PC-9 (cell line): ENCODE measurements at regions not wholly inside any gene's neighbourhood (a gene's known extent, or its start where the extent isn't known, plus 50 kb on each side); places are given as distances from the start of the nearest gene placed in this dataset.

Experiments
- BruUV-seq: library from RNA; stranded (reverse); fragments of 400-500 nt; replicated peaks from 2 replicates; lab custom pipeline; 2021; lab: Mats Ljungman, UMichigan
- CTCF ChIA-PET: fragments of 300-600 bp; sonication (Branson Sonifier 250); formaldehyde crosslinking; loops from one replicate; lab custom pipeline; 2022; ENCODE audit warnings: antibody characterized with exemption; lab: Charles Lee
- POLR2A ChIA-PET: fragments of 300-600 bp; sonication (Branson Sonifier 250); formaldehyde crosslinking; loops from one replicate; lab custom pipeline; 2022; ENCODE audit warnings: antibody characterized with exemption; ENCODE audit not compliant: unreplicated experiment; lab: Charles Lee
- DNase-seq, 2 experiments: peaks; one replicate each; pipeline versions ENCODE4 v3.0.0 to v3.0.0-alpha.2; 2015 to 2022; ENCODE audit warnings: mixed read lengths in 1 of 2
- H2AFZ ChIP-seq: fragments of 200-600 bp; sonication (generic); 2 replicates; pipeline ENCODE4 v1.8.1; 2017; ENCODE audit warnings: antibody characterized with exemption
- H3F3A ChIP-seq: fragments of 200-600 bp; sonication (generic); 2 replicates; pipeline ENCODE4 v1.8.1; 2017; ENCODE audit warnings: antibody characterized with exemption, mild to moderate bottlenecking, low read depth; ENCODE audit not compliant: insufficient read depth
- H3K27ac ChIP-seq: fragments of 200-600 bp; sonication (generic); 2 replicates; pipeline ENCODE4 v1.6.1; 2016; ENCODE audit warnings: mixed run types
- H3K27me3 ChIP-seq: fragments of 200-600 bp; sonication (generic); 2 replicates; pipeline ENCODE4 v1.6.1; 2016; ENCODE audit warnings: low read depth, mixed run types; ENCODE audit not compliant: insufficient read depth
- H3K36me3 ChIP-seq: fragments of 200-600 bp; sonication (generic); 2 replicates; pipeline ENCODE4 v1.6.1; 2016; ENCODE audit warnings: low read depth, mixed run types
- H3K4me1 ChIP-seq: fragments of 200-600 bp; sonication (generic); replicated peaks from 2 replicates; pipeline ENCODE4 v1.6.1; 2016; ENCODE audit warnings: mixed run types; ENCODE audit not compliant: insufficient read depth
- H3K4me2 ChIP-seq: fragments of 200-600 bp; sonication (generic); 2 replicates; pipeline ENCODE4 v1.6.1; 2017; ENCODE audit warnings: mixed run types
- H3K4me3 ChIP-seq: fragments of 200-600 bp; sonication (generic); 2 replicates; pipeline ENCODE4 v1.6.1; 2016; ENCODE audit warnings: mixed run types
- H3K79me2 ChIP-seq: fragments of 200-600 bp; sonication (generic); 2 replicates; pipeline ENCODE4 v1.6.1; 2017; ENCODE audit warnings: low read depth, mixed run types
- H3K9me2 ChIP-seq: fragments of 200-600 bp; sonication (generic); 2 replicates; pipeline ENCODE4 v1.8.1; 2017; ENCODE audit warnings: mild to moderate bottlenecking; ENCODE audit not compliant: insufficient read depth
- H3K9me3 ChIP-seq: fragments of 200-600 bp; sonication (generic); 2 replicates; pipeline ENCODE4 v1.8.1; 2016; ENCODE audit warnings: low read depth; ENCODE audit not compliant: insufficient read depth
- H4K20me1 ChIP-seq: fragments of 200-600 bp; sonication (generic); 2 replicates; pipeline ENCODE4 v1.8.1; 2017; ENCODE audit not compliant: insufficient read depth
- EZH2 ChIP-seq: fragments of 200-600 bp; sonication (generic); IDR thresholded peaks from 2 replicates; pipeline ENCODE4 v1.8.0; 2017; ENCODE audit warnings: antibody characterized with exemption, low read depth
- intact Hi-C: fragments of 100-400 bp; cut with micrococcal nuclease; formaldehyde crosslinking; loops from one replicate; pipeline ENCODE4 v1.10.0; 2022; ENCODE audit not compliant: unreplicated experiment
- TF ChIP-seq, protein P1 (sequence below): fragments of 200-600 bp; sonication (generic); conservative IDR thresholded peaks from 2 replicates; pipeline ENCODE4 v1.6.1; 2017; ENCODE audit warnings: mixed run types, antibody characterized with exemption, mild to moderate bottlenecking, moderate library complexity

DNA sequence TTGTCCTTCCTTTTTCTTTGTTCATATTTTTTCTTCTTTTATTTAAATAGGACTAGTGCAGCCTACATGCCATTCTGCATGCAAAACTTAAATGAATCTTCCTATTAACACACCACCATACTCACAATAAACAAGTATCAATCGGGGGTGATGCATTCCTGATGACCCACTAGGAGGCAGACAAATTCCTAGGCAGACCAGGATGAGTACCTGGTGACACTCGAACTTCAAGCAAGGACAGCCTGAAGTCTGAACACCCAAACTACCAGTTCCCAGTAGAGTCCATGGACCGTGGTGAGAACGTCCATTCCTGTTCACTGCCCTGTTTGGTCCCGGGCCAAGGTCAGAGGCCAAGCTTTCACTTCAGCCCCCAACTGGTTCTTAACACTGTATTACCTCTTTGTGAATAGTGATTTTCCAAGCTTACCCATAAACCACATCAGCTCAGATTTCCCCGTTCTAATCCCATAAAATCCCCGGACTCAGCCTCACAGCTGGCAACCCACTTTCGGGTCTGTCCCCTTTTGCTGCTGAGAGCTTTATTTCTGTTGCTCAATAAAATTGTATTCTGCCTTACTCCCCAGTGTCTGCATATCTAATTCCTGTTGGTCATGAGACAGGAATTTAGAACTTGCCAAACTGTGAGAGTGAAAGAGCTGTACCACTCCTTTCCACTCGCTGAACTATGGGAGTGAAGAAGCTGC lies 1286.6 kb downstream of the FSTL5 start:
- ChIA-PET CTCF (interaction anchor here (0.6 kb wide), 1 partner anchor 1292 kb away, joined by 3 read pairs; no protein-coding TSS in a partner anchor), POLR2A (no interaction called here)
- Histone ChIP-seq H3K27me3 (no peaks in the 10 kb centered on the region), H4K20me1 (no peaks in the 10 kb centered on the region), H3K4me2 (no peak overlapping the region), H2AFZ (no peak overlapping the region), H3K79me2 (no peaks in the 10 kb centered on the region), H3K9me2 (no peaks in the 10 kb centered on the region), H3F3A (no peaks in the 10 kb centered on the region), H3K27ac (no peak overlapping the region), H3K4me1 (no peaks in the 10 kb centered on the region), H3K36me3 (no peaks in the 10 kb centered on the region), H3K4me3 (no peak overlapping the region), H3K9me3 (no peaks in the 10 kb centered on the region)
- intact Hi-C loops = no loop called here
- no TSS peak for BruUV-seq
- no peak for TF ChIP-seq EZH2
- TF ChIP-seq, protein P1, sequence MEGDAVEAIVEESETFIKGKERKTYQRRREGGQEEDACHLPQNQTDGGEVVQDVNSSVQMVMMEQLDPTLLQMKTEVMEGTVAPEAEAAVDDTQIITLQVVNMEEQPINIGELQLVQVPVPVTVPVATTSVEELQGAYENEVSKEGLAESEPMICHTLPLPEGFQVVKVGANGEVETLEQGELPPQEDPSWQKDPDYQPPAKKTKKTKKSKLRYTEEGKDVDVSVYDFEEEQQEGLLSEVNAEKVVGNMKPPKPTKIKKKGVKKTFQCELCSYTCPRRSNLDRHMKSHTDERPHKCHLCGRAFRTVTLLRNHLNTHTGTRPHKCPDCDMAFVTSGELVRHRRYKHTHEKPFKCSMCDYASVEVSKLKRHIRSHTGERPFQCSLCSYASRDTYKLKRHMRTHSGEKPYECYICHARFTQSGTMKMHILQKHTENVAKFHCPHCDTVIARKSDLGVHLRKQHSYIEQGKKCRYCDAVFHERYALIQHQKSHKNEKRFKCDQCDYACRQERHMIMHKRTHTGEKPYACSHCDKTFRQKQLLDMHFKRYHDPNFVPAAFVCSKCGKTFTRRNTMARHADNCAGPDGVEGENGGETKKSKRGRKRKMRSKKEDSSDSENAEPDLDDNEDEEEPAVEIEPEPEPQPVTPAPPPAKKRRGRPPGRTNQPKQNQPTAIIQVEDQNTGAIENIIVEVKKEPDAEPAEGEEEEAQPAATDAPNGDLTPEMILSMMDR = no peak
- DNase-seq = no peak

DNA sequence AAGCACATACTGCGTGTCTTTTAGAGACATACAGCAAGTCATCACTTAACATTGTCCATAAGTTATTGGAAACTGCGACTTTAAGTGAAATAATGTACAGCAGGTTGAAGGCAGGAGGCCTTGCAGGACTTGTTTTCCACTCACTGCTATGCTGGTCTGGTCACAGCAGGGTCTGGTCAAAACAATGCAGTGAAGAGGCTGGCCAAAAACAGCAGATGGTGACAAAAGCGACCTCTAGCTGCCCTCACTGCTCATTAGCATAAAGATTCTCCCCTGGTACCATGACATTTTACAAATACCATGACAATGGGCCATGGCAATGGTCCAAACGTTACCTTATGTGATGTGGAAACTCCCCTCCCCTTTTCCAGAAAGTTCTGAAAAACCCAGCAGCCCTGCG lies 1283.6 kb downstream of the FSTL5 start:
- H3F3A ChIP-seq = no peaks in the 10 kb centered on the region
- H3K4me3 ChIP-seq = no peak overlapping the region
- H3K4me2 ChIP-seq = no peak overlapping the region
- H3K9me2 ChIP-seq = no peaks in the 10 kb centered on the region
- ChIA-PET POLR2A (no interaction called here), CTCF (no interaction called here)
- no peaks in the 10 kb centered on the region for H3K27me3 ChIP-seq
- H3K36me3 ChIP-seq = no peaks in the 10 kb centered on the region
- no peaks in the 10 kb centered on the region for H3K4me1 ChIP-seq
- intact Hi-C loops = no loop called here
- H2AFZ ChIP-seq = no peak overlapping the region
- TF ChIP-seq, protein P1 = no peak
- H3K79me2 ChIP-seq = no peaks in the 10 kb centered on the region
- H3K27ac ChIP-seq = no peak overlapping the region
- H4K20me1 ChIP-seq = no peaks in the 10 kb centered on the region
- no peak for DNase-seq
- H3K9me3 ChIP-seq = no peaks in the 10 kb centered on the region
- BruUV-seq = no TSS peak

DNA sequence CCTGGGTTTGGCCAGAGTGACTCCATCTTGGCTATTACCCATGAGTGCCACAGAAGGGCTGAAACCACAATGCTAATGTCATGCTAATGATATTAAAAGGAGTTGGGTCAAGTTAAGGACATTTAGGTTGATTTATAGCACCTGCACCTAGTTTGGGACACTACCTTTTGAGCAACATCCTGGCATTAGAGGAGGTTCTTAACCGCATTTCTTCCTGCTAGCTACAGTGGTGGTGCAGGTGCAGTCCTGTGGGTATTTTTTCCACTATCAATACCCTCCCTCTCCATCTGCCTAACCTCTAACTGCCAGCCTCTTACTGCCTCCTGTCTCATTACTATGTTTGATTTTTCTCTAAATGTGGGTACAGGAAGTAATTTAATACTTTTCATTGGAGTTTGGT lies 1276.1 kb downstream of the FSTL5 start:
- Histone ChIP-seq H3F3A (no peaks in the 10 kb centered on the region), H2AFZ (no peak overlapping the region), H3K27me3 (no peaks in the 10 kb centered on the region), H3K27ac (no peak overlapping the region), H3K4me2 (no peak overlapping the region), H3K36me3 (no peaks in the 10 kb centered on the region), H3K4me3 (no peak overlapping the region), H3K79me2 (no peaks in the 10 kb centered on the region), H3K9me3 (no peaks in the 10 kb centered on the region), H3K9me2 (no peaks in the 10 kb centered on the region), H3K4me1 (no peaks in the 10 kb centered on the region), H4K20me1 (no peaks in the 10 kb centered on the region)
- POLR2A ChIA-PET = no interaction called here
- CTCF ChIA-PET = no interaction called here
- intact Hi-C loops = no loop called here
- DNase-seq = no peak
- no TSS peak for BruUV-seq
- TF ChIP-seq, protein P1 = no peak
- TF ChIP-seq EZH2 = no peak
